Neural cell (in vitro differentiated cells): ENCODE measurements at regions not wholly inside any gene's neighbourhood (a gene's known extent, or its start where the extent isn't known, plus 50 kb on each side); places are given as distances from the start of the nearest gene placed in this dataset.

ENCODE experiments used
- H2AFZ ChIP-seq: fragments of 200-600, 300-800 bp; sonication (generic), shearing (Covaris generic); 2 replicates; pipeline ENCODE4 v1.6.0; 2014; ENCODE audit warnings: low read depth, mild to moderate bottlenecking, antibody characterized with exemption, low read length, moderate library complexity
- H3F3A ChIP-seq: fragments of 200-600 bp; shearing (Covaris generic); 2 replicates; pipeline ENCODE4 v1.6.1; 2016; ENCODE audit warnings: mild to moderate bottlenecking, moderate library complexity, mixed read lengths, antibody characterized with exemption, low read length; ENCODE audit not compliant: insufficient read depth, poor library complexity, severe bottlenecking
- H3K27ac ChIP-seq: fragments of 200-600, 300-800 bp; sonication (generic), shearing (Covaris generic); 2 replicates; pipeline ENCODE4 v1.5.1; 2014; ENCODE audit warnings: mild to moderate bottlenecking, low read length, moderate library complexity
- H3K27me3 ChIP-seq: fragments of 300-800, 200-600 bp; sonication (generic), shearing (Covaris generic); 2 replicates; pipeline ENCODE4 v1.6.0; 2014; ENCODE audit warnings: mild to moderate bottlenecking, low read depth, low read length, moderate library complexity; ENCODE audit not compliant: insufficient read depth
- H3K36me3 ChIP-seq: fragments of 300-800, 200-600 bp; sonication (generic), shearing (Covaris generic); 2 replicates; pipeline ENCODE4 v1.5.1; 2014; ENCODE audit warnings: mild to moderate bottlenecking, antibody characterized with exemption, low read length, moderate library complexity; ENCODE audit not compliant: insufficient read depth
- H3K4me2 ChIP-seq: fragments of 300-800, 200-600 bp; sonication (generic), shearing (Covaris generic); 2 replicates; pipeline ENCODE4 v1.6.0; 2014; ENCODE audit warnings: mild to moderate bottlenecking, low read length
- H3K4me3 ChIP-seq: fragments of 300-800, 200-600 bp; sonication (generic), shearing (Covaris generic); 2 replicates; pipeline ENCODE4 v1.5.1; 2014; ENCODE audit warnings: mild to moderate bottlenecking, low read length, moderate library complexity
- H3K79me2 ChIP-seq: fragments of 200-600 bp; shearing (Covaris generic); replicated peaks from 2 replicates; pipeline ENCODE4 v1.6.0; 2014; ENCODE audit warnings: mild to moderate bottlenecking, low read length, moderate library complexity; ENCODE audit not compliant: insufficient read depth
- H3K9ac ChIP-seq: fragments of 300-800, 200-600 bp; sonication (generic), shearing (Covaris generic); 2 replicates; pipeline ENCODE4 v1.6.1; 2016; ENCODE audit warnings: mild to moderate bottlenecking, low read length, mixed read lengths
- H3K9me2 ChIP-seq: fragments of 200-600 bp; shearing (Covaris generic); 2 replicates; pipeline ENCODE4 v1.6.1; 2016; ENCODE audit warnings: mild to moderate bottlenecking, low read length, mixed read lengths; ENCODE audit not compliant: insufficient read depth
- H3K9me3 ChIP-seq: fragments of 200-600, 300-800 bp; sonication (generic), shearing (Covaris generic); 2 replicates; pipeline ENCODE4 v1.6.1; 2016; ENCODE audit warnings: mild to moderate bottlenecking, mixed run types, low read length, moderate library complexity, mixed read lengths
- H4K20me1 ChIP-seq: fragments of 200-600 bp; shearing (Covaris generic); 2 replicates; pipeline ENCODE4 v1.6.1; 2016; ENCODE audit warnings: mild to moderate bottlenecking, mixed run types; ENCODE audit not compliant: insufficient read depth
- CTCF ChIP-seq: fragments of 450-650 bp; IDR thresholded peaks from 2 replicates; pipeline ENCODE4 v1.5.1; 2014; ENCODE audit warnings: antibody characterized with exemption, mild to moderate bottlenecking, moderate library complexity; ENCODE audit not compliant: poor library complexity, severe bottlenecking
- EP300 ChIP-seq: fragments of 450-650 bp; conservative IDR thresholded peaks from 2 replicates; pipeline ENCODE4 v1.6.1; 2014; ENCODE audit warnings: antibody characterized with exemption, mild to moderate bottlenecking, moderate library complexity; ENCODE audit not compliant: poor library complexity, severe bottlenecking
- EZH2 ChIP-seq: fragments of 200-600, 300-800 bp; shearing (Covaris generic), sonication (generic); IDR thresholded peaks from 2 replicates; pipeline ENCODE4 v1.6.1; 2014; ENCODE audit warnings: antibody characterized with exemption, low read length, borderline replicate concordance, mild to moderate bottlenecking; ENCODE audit not compliant: insufficient read depth, poor library complexity, severe bottlenecking
- MXI1 ChIP-seq: fragments of 450-650 bp; conservative IDR thresholded peaks from 2 replicates; pipeline ENCODE4 v1.6.1; 2014; ENCODE audit warnings: antibody characterized with exemption, mild to moderate bottlenecking; ENCODE audit not compliant: poor library complexity, severe bottlenecking
- POLR2AphosphoS5 ChIP-seq: IDR thresholded peaks from 2 replicates; pipeline ENCODE4 v1.6.1; 2012
- RAD21 ChIP-seq: fragments of 450-650 bp; conservative IDR thresholded peaks from 2 replicates; pipeline ENCODE4 v1.6.1; 2014; ENCODE audit warnings: antibody characterized with exemption, mild to moderate bottlenecking, moderate library complexity
- REST ChIP-seq: IDR thresholded peaks from 2 replicates; pipeline ENCODE4 v1.6.1; 2012; ENCODE audit warnings: borderline replicate concordance
- SMC3 ChIP-seq: fragments of 450-650 bp; conservative IDR thresholded peaks from 2 replicates; pipeline ENCODE4 v1.6.1; 2014; ENCODE audit warnings: antibody characterized with exemption, mild to moderate bottlenecking, moderate library complexity; ENCODE audit not compliant: poor library complexity
- TAF1 ChIP-seq: IDR thresholded peaks from 2 replicates; pipeline ENCODE4 v1.6.1; 2012; ENCODE audit warnings: low read depth

- no peaks in the 10 kb centered on the region for H4K20me1 ChIP-seq
- no peaks in the 10 kb centered on the region for H3K79me2 ChIP-seq
- no peaks in the 10 kb centered on the region for H3K36me3 ChIP-seq
- H3F3A ChIP-seq, result no peaks in the 10 kb centered on the region
- H3K9me2 ChIP-seq, result no peaks in the 10 kb centered on the region
- H2AFZ ChIP-seq, result no peak overlapping the region
- no peaks in the 10 kb centered on the region for H3K9me3 ChIP-seq
- H3K4me3 ChIP-seq, result no peak overlapping the region
- no peak for TF ChIP-seq REST
- no peak for TF ChIP-seq POLR2AphosphoS5
- no peak for TF ChIP-seq RAD21
- TF ChIP-seq SMC3, result no peak
- no peak for TF ChIP-seq MXI1
- TF ChIP-seq CTCF, result no peak
- H3K27me3 ChIP-seq, result no peaks in the 10 kb centered on the region
- no peak overlapping the region for H3K9ac ChIP-seq
- no peak overlapping the region for H3K4me2 ChIP-seq
- no peak overlapping the region for H3K27ac ChIP-seq
These were observed 496.0 kb upstream of the POM121L12 start for GRCh38 chr7:52539414-52539813.

- no peak overlapping the region for H2AFZ ChIP-seq
- no peaks in the 10 kb centered on the region for H3K79me2 ChIP-seq
- no peaks in the 10 kb centered on the region for H3F3A ChIP-seq
- no peaks in the 10 kb centered on the region for H3K9me3 ChIP-seq
- H3K4me2 ChIP-seq, result no peak overlapping the region
- no peak overlapping the region for H3K9ac ChIP-seq
- no peak overlapping the region for H3K27ac ChIP-seq
- no peaks in the 10 kb centered on the region for H4K20me1 ChIP-seq
- H3K4me3 ChIP-seq, result no peak overlapping the region
- H3K9me2 ChIP-seq, result no peaks in the 10 kb centered on the region
- TF ChIP-seq REST, result no peak
- no peak for TF ChIP-seq TAF1
- TF ChIP-seq SMC3, result no peak
- no peak for TF ChIP-seq CTCF
- no peak for TF ChIP-seq EZH2
- TF ChIP-seq EP300, result no peak
- no peak for TF ChIP-seq RAD21
- TF ChIP-seq POLR2AphosphoS5, result no peak
- no peak for TF ChIP-seq MXI1
- H3K36me3 ChIP-seq, result no peaks in the 10 kb centered on the region
- no peaks in the 10 kb centered on the region for H3K27me3 ChIP-seq
These were observed 498.4 kb upstream of the POM121L12 start for GRCh38 chr7:52537051-52537450.
